Panc1 (cell line): ENCODE measurements at regions not wholly inside any gene's neighbourhood (a gene's known extent, or its start where the extent isn't known, plus 50 kb on each side); places are given as distances from the start of the nearest gene placed in this dataset.

Experiments used
- ATAC-seq: fragments of 200-7000 bp; cut with Tn5 transposase; 2 replicates; pipeline ENCODE4 v1.9.1; 2020; ENCODE audit warnings: mild to moderate bottlenecking, moderate library complexity
- BruUV-seq: library from RNA; stranded (reverse); fragments of 400-500 nt; replicated peaks from 2 replicates; lab custom pipeline; 2021; lab: Mats Ljungman, UMichigan
- CTCF ChIA-PET: fragments of 300-600 bp; sonication (Branson Sonifier 250); formaldehyde crosslinking; loops from one replicate; lab custom pipeline; 2022; ENCODE audit warnings: antibody characterized with exemption; lab: Charles Lee
- POLR2A ChIA-PET: fragments of 300-600 bp; sonication (Branson Sonifier 250); formaldehyde crosslinking; loops from one replicate; lab custom pipeline; 2022; ENCODE audit warnings: antibody characterized with exemption; lab: Charles Lee
- DNase-seq: peaks from one replicate; pipeline ENCODE4 v3.0.0-alpha.2; 2010; ENCODE audit warnings: low read depth, low spot score
- H3K27ac ChIP-seq: 2 replicates; pipeline ENCODE4 v1.5.1; 2011; ENCODE audit warnings: mild to moderate bottlenecking, low read length, inconsistent platforms
- H3K27me3 ChIP-seq: fragments of 200-500 bp; sonication (Bioruptor generic); 2 replicates; pipeline ENCODE4 v1.6.0; 2014; ENCODE audit warnings: low read length, inconsistent platforms; ENCODE audit not compliant: control insufficient read depth, insufficient read depth
- H3K36me3 ChIP-seq: fragments of 200-500 bp; sonication (Bioruptor generic); 2 replicates; pipeline ENCODE4 v1.5.1; 2014; ENCODE audit warnings: inconsistent platforms, mild to moderate bottlenecking, low read length, moderate library complexity; ENCODE audit not compliant: control insufficient read depth, insufficient read depth
- H3K4me1 ChIP-seq: 2 replicates; pipeline ENCODE4 v1.5.1; 2011; ENCODE audit warnings: inconsistent platforms, mild to moderate bottlenecking, low read length, moderate library complexity; ENCODE audit not compliant: control insufficient read depth, insufficient read depth
- H3K4me3 ChIP-seq, 2 experiments: 2 replicates each; pipeline ENCODE4 v1.5.1; 2011 to 2012; ENCODE audit warnings: low read depth in 2 of 2, low read length in 2 of 2, mild to moderate bottlenecking in 2 of 2, inconsistent platforms in 1 of 2, moderate library complexity in 1 of 2
- H3K9me3 ChIP-seq: fragments of 200-500 bp; sonication (Bioruptor generic); 2 replicates; pipeline ENCODE4 v1.5.1; 2014; ENCODE audit warnings: low read depth, mild to moderate bottlenecking, inconsistent platforms, low read length, moderate library complexity; ENCODE audit not compliant: control insufficient read depth, insufficient read depth
- CTCF ChIP-seq: fragments of 450-650 bp; IDR thresholded peaks from 2 replicates; pipeline ENCODE4 v1.5.1; 2017; ENCODE audit warnings: mild to moderate bottlenecking
- POLR2AphosphoS5 ChIP-seq: IDR thresholded peaks from 2 replicates; pipeline ENCODE4 v1.6.1; 2012; ENCODE audit warnings: mild to moderate bottlenecking, low read depth, low read length, moderate library complexity
- REST ChIP-seq, 2 experiments: IDR thresholded peaks; 2 replicates each; pipeline ENCODE4 v1.6.1; 2011 to 2012; ENCODE audit warnings: low read depth in 2 of 2, control low read depth in 1 of 2, low read length in 1 of 2, mild to moderate bottlenecking in 1 of 2, moderate library complexity in 1 of 2; ENCODE audit not compliant: insufficient read depth in 1 of 2
- SIN3A ChIP-seq: IDR thresholded peaks from 2 replicates; pipeline ENCODE4 v1.6.1; 2012; ENCODE audit warnings: low read depth, mild to moderate bottlenecking, low read length, moderate library complexity, borderline replicate concordance; ENCODE audit not compliant: insufficient read depth
- TCF7L2 ChIP-seq: IDR thresholded peaks from 2 replicates; pipeline ENCODE4 v1.6.1; 2011; ENCODE audit warnings: mild to moderate bottlenecking, low read depth, low read length, inconsistent platforms
- in situ Hi-C: cut with HindIII; loops from 2 replicates; pipeline ENCODE4 v1.10.0; 2016; ENCODE audit warnings: low sequenced_read_pairs, low pct_unique_long_range_greater_than_20kb
- intact Hi-C: fragments of 100-400 bp; cut with micrococcal nuclease; formaldehyde crosslinking; loops from one replicate; pipeline ENCODE4 v1.10.0; 2022; ENCODE audit not compliant: unreplicated experiment

- ChIA-PET CTCF (no interaction called here), POLR2A (no interaction called here)
- H3K4me3 ChIP-seq = no peak overlapping the region
- TF ChIP-seq CTCF = no peak
- no peak for TF ChIP-seq POLR2AphosphoS5
- TF ChIP-seq SIN3A = no peak
- no peaks in the 10 kb centered on the region for H3K4me1 ChIP-seq
- ATAC-seq (no peak), DNase-seq (no peak)
- H3K27ac ChIP-seq = no peak overlapping the region
- BruUV-seq = no TSS peak
- intact Hi-C loops (no loop called here), in situ Hi-C loops (no loop called here)
- H3K9me3 ChIP-seq = no peaks in the 10 kb centered on the region
- no peaks in the 10 kb centered on the region for H3K27me3 ChIP-seq
- H3K36me3 ChIP-seq = no peaks in the 10 kb centered on the region
Observed at GRCh38 chr9:1528456-1528855, 478.3 kb downstream of the DMRT2 start.

- Histone ChIP-seq H3K4me1 (no peaks in the 10 kb centered on the region), H3K27me3 (no peaks in the 10 kb centered on the region), H3K36me3 (no peaks in the 10 kb centered on the region), H3K27ac (no peak overlapping the region), H3K4me3 (no peak overlapping the region), H3K9me3 (no peaks in the 10 kb centered on the region)
- POLR2A ChIA-PET = no interaction called here
- CTCF ChIA-PET = no interaction called here
- no peak for ATAC-seq
- intact Hi-C loops = no loop called here
- BruUV-seq = no TSS peak
- DNase-seq = no peak
- TF ChIP-seq POLR2AphosphoS5 (no peak), SIN3A (no peak)
- in situ Hi-C loops = no loop called here
Observed at GRCh38 chr9:1530696-1531095, 480.5 kb downstream of the DMRT2 start.

GRCh38 chr9:1531424-1531823, 481.3 kb downstream of the DMRT2 start:
- no TSS peak for BruUV-seq
- in situ Hi-C loops = no loop called here
- ChIA-PET POLR2A (no interaction called here), CTCF (no interaction called here)
- no peaks in the 10 kb centered on the region for H3K27me3 ChIP-seq
- H3K9me3 ChIP-seq = no peaks in the 10 kb centered on the region
- ATAC-seq (no peak), DNase-seq (no peak)
- H3K27ac ChIP-seq = no peak overlapping the region
- intact Hi-C loops = no loop called here
- H3K4me1 ChIP-seq = no peaks in the 10 kb centered on the region
- no peak overlapping the region for H3K4me3 ChIP-seq
- H3K36me3 ChIP-seq = no peaks in the 10 kb centered on the region
- TF ChIP-seq POLR2AphosphoS5 (no peak), CTCF (no peak), SIN3A (no peak), REST (IDR thresholded peaks at IDR 0.05; ENCODE audit: insufficient read depth in 1 of 2, low read depth in 2 of 2, low read length in 1 of 2) (no peak), TCF7L2 (no peak)
